CD1c-positive myeloid dendritic cell (primary cell): ENCODE measurements at regions not wholly inside any gene's neighbourhood (a gene's known extent, or its start where the extent isn't known, plus 50 kb on each side); places are given as distances from the start of the nearest gene placed in this dataset.

ENCODE experiments used
- DNase-seq: peaks from one replicate; pipeline ENCODE4 v3.0.0-alpha.2; 2016; ENCODE audit errors: extremely low spot score

- DNase-seq, result no peak
Measured at GRCh38 chr5:60336491-60336890, 363.5 kb downstream of the DEPDC1B start.

GRCh38 chr5:60335913-60336312 is 364.1 kb downstream of the DEPDC1B start:
- no peak for DNase-seq

DNA sequence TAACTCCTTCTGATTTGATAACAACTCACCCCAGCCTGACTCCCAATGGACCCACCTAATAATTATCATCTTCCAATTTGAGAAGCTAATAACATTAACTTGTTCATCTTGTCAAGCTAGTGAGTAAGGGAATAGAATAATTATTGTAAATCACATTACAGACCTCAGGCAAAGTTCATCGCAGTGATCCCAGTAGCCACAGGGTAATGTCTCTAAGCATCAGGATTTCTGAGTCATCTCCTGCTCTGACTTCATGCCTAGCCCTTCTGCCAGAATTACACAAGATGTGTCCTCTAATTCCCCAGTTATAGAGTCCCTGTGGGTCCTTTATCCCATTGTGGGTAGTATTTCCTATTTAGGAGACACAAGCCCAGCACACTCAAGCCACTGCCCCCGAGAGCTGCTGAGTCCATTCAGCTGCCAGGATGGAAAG is 365.7 kb downstream of the DEPDC1B start:
- DNase-seq, result no peak

- no peak for DNase-seq
Measured at GRCh38 chr5:60333005-60333571, 366.9 kb downstream of the DEPDC1B start.

- DNase-seq, result no peak
Measured at GRCh38 chr5:60332244-60333004, 367.5 kb downstream of the DEPDC1B start.

DNA sequence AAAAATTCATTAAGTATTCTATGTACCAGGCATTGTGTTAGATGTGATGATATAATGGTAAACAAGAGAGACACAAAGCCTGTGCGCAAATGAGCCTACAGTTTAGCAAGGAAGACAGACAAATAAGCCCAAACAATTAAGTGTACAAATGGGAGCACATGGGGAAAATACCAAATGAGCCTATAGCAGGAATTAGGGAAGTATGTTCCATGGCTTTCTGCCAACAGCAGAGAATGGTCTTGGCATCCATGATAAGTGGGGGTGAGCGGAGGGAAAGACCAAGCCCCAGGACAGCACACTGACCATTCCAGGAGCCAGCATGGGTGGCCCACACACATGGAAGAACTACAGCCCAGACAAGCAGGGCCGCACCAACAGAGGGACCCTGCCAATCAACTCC is 369.7 kb downstream of the DEPDC1B start:
- no peak for DNase-seq

DNA sequence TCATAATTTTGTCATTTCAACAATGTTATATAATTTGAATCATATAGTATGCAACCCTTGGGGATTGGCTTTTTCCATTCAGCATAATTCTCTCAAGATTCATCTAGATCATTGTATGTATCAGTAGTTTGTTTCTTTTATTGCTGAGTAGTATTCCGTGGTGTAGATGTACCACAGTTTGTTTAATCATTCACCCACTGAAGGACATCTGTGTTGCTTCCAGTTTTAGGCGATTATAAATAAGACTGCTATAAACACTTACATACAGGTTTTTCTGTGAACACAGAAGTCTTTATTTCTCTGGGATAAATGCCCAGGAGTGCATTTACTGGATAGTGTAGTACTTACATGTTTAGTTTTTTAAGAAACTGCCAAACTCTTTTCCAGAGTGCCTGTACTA is 374.1 kb downstream of the DEPDC1B start:
- DNase-seq, result no peak

DNA sequence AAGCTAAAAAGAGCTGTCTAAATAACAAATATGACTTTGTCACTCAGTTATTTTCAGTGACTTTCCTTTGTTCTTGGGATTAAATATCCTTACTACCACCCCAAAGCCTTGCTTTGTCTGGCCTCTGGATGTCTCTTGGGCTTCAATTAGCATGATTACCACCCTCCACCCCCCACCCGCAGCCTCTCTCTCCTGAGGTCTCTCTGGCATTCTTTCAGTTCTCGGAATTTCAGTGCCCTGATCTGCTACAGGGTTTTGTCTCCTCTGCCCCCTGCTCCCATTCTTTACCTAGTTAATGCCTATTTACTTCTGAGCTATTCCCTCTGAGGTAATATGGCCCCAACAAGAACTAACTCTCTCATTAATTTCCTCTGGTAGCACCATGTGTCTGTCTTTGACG is 376.4 kb downstream of the DEPDC1B start:
- DNase-seq, result no peak

- no peak for DNase-seq
Measured at GRCh38 chr5:60312098-60312497, 387.9 kb downstream of the DEPDC1B start.

DNA sequence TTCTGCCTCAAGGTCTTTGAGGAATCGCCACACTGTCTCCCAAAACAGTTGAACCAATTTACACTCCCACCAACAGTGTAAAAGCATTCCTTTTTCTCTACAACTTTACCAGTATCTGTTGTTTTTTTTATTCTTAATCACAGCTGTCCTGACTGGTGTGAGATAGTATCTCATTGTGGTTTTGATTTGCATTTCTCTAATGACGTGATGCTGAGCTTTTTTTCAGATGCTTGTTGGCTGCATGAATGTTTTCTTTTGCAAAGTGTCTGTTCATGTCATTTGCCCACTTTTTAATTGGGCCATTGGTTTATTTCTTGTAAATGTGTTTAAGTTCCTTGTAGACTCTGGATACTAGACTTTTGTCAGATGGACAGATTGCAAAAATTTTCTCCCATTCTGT is 400.0 kb downstream of the DEPDC1B start:
- DNase-seq, result no peak

DNA sequence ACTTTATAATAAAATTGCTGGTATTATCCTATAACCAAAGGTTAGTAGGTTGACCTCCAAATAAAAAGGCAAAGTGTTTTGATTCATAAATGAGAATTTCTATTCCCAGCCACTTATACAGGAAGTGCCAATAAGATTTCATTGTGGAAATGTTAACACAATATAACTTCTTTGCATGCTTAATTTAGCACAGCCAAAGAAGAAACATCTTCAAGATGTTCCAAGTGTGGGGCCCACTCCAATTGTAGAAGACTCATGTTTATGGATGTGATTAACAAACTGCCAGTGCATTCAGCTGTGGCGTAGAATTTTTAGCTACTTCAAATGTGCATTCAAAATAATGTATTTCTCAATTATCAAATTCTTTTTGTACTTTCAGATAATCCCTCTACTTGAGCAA is 402.3 kb downstream of the DEPDC1B start:
- DNase-seq, result no peak

DNA sequence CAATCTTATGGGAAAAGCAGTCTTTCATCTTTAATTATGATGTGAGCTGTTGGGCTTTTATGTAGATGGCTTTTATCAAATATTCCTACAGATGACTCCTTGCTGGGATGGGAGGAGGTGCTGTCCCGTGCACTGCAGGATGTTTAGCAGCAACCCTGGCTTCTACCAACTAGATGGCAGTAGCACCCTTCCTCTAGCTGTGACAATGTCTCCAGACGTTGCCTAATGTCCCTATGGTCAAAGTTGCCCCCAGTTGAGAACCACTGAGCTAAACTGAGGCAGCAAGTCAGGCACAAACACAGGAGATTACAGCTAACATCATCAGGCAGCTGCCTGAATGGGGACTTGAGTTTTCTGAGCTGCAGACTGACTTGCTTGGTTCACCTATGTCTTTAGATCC is 401.9 kb upstream of the PDE4D start:
- DNase-seq, result no peak

DNA sequence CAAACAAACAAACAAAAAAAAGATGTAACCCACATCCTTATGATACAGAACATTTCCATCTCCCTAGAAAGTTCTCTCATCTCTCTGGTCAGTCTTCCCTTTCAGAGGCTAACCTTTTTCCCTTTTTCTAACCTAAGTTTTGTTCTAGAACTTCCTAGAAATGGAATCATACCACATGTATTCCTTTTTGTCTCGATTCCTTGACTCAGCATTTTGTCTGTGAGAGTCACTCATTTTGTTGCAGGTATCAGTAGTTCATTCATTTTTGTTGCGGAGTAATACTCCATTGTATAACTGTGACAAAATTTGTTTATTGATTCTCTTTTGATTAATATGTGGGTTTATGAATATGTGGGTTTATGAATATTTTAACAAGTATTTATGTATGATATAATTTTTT is 400.0 kb upstream of the PDE4D start:
- no peak for DNase-seq

DNA sequence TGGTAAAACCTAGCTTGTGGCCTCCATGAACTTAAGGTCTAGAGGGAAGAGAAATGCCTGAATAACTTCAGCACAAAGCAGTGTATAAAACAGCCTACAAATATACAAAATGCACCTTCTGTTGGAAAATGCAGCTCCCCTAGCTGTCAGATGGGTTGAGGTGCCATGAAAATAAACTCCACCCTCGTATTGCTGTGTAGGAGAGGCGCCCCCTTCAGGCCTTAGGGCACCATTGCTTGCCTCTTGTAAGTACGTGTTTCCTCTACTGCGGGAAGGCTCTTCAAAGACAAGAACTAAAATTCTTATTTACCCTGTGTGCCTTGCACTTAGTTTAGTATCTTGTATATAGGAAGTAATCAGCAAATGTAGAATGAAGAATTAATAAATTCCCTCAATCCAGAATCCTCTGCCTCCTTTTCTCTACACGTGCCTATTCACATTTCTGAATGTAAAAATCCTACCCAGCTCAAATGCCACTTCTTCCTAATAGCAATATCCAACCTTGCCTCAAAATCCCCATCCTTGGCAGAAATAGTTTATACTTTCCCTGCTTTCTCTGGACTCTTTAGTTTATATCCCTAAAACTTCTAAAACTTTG is 393.7 kb upstream of the PDE4D start:
- DNase-seq, result peak; percentile 83

- no peak for DNase-seq
Measured at GRCh38 chr5:60285910-60286309, 392.4 kb upstream of the PDE4D start.

DNA sequence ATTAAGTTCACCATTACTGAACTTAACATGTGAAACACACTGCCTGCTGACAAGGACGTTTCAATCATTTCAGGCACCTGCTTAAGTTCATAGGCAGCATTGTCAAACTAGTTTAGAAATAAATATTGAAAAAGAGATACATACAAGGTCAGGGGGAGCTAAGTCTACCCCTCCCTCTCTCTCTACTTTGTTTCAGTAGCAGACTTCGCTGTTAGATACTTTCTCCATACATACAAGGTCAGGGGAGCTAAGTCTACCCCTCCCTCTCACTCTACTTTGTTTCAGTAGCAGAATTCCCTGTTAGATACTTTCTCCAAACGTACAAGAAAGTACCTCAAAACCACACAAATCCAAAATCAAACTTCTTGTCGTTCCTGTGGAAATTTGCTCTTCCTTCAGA is 387.4 kb upstream of the PDE4D start:
- DNase-seq, result no peak

GRCh38 chr5:60277941-60278340 is 384.4 kb upstream of the PDE4D start:
- no peak for DNase-seq

DNA sequence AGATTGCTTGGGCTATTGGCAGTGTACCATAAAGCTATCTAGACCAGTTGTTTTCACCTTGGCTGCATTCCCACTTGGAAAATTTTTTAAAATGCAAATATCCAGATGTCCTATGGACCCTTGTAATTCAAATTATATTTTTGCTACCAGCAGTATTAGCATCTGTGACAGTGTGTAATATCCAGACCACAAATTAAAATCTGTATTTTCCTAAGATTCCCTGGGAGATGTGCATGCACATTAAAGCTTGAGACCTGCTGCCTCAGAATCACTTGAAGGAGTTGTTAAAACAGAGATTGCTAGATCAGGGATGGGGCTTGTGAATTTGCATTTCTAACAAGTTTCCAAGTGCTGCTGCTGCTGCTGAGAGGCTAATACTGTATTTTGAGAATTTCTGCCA is 381.2 kb upstream of the PDE4D start:
- DNase-seq, result no peak

- DNase-seq, result no peak
Measured at GRCh38 chr5:60271517-60271916, 378.0 kb upstream of the PDE4D start.

DNA sequence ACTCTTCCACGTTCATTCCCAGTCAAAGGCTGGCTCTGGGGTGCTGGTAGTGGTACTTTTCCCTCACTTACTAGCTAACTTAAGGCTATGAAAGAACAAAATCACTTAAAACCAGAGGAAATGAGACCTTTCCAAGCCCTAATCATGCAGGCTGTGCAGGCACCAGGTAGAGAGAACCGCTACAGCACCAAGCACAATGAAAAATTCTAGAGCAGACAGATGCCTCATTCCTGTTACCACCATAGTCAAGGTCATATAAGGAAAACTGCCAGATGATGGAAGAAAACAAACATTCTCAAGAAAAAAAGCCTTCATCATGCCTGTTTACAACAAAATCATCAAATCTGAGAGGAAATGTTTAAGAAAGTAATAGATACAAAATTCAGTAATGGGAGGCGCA is 374.4 kb upstream of the PDE4D start:
- DNase-seq, result no peak

DNA sequence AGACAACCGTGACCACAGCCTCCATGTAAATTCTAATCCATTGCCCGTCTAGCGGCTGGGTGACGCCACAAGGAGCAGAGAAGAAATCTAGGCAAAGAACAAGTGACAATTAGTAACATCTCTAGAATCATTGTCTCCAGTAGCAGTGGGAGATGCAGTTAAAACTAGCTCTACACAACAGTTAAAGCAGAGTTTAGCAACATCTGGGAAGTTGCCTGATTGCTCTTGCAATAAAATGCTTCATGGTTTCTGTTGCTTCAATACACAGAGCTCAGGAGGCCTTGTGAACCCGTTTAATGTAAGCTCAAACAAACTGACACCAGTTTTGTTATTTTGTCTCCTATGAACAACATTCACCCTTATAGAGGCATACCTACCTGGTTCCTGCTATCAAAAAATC is 369.8 kb upstream of the PDE4D start:
- DNase-seq, result no peak

- DNase-seq, result no peak
Measured at GRCh38 chr5:60262576-60263295, 369.2 kb upstream of the PDE4D start.

DNA sequence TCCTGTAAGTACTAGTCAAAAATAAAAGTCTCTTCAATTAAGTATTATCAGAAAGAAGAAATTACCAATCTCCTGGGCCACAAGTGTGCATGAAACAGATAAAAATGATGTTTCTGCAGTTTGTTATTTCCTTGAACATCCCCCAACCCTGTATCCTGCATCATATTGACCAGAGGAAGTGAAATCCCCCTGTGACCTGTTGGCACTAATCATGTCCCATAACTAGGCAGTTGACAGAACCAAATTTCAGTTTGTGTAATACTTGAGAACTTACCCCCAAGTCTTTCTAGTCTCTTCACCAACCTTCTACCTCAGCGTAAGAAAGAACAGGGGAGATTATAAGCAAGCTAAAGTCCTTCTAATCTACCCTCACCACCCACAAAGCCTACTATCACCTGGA is 368.2 kb upstream of the PDE4D start:
- DNase-seq, result no peak
